Stimulated activated CD8-positive, alpha-beta memory T cell treated with anti-CD3 and anti-CD28 coated beads, Interleukin-15, amount 100 ng/mL, for 4 hours (primary cell): ENCODE measurements at regions not wholly inside any gene's neighbourhood (a gene's known extent, or its start where the extent isn't known, plus 50 kb on each side); places are given as distances from the start of the nearest gene placed in this dataset.

Source experiments
- DNase-seq, 2 donors: peaks; one replicate each; pipeline ENCODE4 v3.0.0-alpha.2; 2020; ENCODE audit warnings: low read depth in 2 of 2

DNA sequence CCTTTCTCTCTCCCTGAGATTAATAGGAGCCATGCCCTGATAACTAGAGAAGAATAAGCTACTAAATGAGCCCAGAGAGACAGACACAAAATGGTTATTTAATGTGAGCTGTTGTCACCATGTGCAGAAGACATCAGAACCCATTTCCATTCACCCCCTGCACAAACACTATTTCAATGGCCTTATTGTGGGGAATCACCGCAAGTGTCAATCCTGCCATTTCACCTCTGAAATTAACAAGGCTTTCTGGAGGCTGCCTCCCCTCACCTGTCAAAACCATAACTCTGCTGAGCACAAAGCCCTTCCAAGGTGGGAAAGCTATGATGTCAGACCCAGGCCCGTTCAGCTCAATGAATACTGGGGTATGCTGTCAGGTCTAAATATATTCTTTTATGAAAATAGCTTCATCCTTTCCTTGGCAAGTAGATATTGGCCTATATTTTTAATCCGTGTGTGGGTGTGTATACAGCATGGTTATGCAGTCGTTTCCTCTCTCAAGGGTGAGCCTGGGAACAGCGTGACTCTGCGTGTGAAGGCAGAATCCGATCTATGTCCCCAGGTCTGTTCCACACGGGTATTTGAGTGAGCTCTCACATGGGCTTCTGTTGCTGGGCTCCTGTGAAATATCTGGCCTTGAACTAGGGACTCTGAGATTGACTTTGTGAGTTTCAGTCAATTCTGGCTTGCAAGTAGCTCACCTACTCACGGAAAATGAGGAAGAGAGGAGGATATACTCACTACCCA is 266.3 kb downstream of the FBXW7 start:
- DNase-seq, result no peak

DNA sequence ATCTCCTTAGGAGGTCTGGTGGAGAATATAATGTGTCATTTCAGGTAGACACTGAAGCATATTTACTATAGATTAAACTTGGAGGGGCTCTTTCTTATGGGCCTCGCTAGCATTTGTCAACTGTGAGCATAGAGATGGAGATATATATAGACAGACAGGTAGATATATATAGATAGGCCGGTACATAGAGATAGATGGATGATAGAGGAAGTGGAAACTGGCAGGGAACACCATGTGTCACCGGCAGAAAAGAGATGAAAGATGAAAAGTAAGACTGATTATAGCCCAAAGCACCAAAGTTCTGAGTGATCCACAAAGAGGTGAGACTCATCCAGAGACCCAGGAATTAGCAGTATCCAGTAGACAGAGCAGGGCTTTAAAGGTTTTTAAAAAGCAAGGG is 268.1 kb downstream of the FBXW7 start:
- no peak for DNase-seq

DNA sequence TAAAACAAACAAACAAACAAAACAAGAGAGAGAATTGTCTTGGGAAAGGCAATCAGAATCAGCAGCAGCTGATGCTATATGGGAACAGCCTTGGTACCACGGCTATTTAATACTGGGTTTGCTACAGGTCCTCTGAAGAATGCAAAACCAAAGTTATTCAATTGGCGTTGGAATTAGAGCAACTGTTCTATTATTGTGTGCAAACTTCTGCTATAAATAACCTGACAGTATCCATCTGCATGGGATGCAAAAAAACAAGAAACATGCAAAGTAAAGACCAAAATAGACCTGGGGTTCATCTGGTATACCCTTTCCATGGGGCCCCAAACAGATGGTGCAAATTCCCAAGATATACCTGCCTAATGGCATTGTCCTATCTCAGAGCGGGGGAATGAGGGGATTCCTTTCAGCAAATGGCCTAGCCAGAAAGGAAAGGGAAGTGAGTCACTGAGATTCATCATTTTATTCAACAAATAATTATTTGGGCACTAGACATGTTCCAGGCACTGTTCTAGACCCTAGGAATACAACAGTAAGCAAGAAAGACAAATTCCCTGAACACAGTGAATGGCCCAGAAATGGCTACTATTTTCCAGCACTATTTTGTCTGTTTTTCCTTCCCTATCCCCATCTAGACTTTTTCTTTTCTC is 268.9 kb downstream of the FBXW7 start:
- no peak for DNase-seq

DNA sequence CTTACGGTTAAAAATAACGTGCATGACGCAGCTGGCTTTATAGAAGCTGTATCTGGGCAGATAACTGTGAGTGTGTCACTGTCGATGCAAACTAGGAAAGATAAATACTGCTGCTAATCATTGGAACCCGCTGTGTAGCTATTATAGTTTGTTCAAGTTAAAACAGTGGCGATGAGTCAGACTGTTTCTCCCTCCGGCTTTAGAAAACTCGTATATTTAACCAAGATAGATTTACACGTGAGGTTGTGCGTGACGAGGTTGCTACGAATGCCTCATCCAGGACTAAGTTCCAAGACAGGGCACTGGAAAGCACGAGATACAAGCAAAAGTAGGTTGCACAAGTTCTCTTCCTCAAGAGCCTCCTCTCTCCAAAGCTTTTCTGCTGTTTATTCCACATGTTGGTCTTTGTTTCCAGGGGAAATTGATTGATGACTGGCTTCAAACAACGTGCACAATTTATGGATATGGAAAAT is 270.7 kb downstream of the FBXW7 start:
- no peak for DNase-seq

DNA sequence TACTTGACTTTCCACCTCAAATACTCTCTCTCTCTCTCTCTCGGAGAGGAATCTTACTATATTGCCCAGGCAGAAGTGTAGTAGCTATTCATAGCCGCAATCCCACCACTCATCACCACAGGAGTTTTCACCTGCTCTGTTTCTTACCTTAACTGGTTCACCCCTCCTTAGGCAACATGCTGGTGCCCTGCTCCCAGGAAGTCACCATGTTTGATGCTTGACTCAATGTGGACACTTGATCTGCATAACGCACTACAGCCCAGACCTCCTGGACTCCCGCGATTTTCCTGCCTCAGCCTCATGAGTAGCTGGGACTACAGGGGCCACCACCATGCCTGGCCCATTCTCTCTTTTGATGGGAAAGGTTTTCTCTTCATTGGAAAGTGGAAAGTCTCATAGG is 271.8 kb downstream of the FBXW7 start:
- no peak for DNase-seq

DNA sequence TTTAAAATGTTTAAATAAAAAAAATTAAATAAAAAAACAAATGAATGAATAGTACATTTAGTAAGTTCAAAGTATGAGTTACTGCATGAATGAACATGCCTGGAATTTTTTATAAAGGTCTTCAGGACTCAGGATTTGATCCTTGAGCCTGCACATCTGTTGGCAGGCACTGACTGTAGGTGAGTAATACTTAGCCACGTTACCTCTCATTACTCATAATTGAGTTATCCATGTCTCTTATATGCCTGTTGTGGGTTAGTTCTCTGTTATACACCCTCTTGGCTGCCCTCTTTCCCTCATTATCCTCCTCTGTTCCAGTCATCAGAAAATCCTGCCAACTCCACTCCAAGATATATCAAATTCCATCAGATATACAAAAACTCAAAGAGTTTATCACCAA is 276.0 kb downstream of the FBXW7 start:
- no peak for DNase-seq

DNA sequence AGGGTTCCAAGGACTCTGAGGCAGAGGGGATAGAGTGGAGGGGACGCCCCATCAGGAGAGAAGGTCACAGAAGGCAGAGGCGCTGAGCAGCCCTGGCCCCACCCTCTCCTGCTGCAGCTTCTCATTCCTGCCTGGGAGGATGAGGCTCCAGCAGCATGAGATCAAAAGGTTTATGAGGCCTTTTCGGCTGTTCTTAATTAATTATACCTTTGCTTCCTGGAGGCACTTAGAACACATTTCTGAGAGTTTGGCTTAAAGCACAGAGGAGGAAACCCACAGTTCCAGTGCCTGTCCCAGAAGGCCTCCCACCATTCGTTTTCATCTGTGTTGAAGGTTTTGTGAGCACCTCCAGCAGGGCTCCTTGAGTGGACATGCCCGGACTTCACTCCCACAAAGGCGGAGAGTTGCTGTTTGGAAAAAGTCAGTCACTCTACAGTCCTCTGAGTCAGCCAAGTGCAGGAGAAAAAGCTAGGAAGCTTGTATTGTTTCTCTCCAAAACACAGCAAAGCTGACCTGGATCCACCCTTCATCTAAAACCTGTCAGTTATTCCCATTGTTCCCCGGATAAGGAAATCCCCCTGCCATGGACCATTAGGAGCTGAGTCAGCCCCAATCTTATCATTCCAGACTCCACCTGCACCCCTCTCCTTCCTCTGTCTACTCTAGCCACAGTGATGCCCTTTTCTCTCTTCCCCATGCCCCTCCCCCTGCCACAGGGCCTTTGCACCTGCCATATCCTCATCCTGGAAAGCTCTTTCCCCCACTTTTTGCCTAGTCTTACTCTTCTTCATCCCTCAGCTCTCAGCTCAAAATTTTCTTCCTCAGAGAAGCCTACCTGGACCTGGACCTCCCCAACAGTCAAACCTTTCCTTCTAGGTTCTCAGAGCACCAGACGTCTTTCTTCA is 276.8 kb downstream of the FBXW7 start:
- no peak for DNase-seq

DNA sequence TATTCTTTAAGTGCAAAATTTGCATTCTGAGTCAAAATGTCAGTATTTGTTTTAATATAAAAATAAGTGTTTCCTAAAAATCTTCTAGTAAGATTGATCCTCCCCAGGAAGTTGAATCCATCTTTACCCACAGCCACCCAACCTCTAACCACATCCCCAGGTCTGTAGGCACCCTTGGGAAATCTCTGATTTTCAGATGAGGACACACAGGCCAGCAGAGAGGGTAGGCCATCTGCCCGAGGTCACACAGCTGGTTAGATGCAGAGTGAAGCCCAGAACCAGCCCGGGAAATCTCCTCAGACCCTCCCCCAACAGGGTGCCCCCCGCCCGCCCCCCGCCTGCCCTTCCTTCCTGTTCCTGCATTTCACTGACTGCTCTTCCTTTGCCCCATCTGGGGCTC is 277.5 kb downstream of the FBXW7 start:
- DNase-seq, result no peak

DNA sequence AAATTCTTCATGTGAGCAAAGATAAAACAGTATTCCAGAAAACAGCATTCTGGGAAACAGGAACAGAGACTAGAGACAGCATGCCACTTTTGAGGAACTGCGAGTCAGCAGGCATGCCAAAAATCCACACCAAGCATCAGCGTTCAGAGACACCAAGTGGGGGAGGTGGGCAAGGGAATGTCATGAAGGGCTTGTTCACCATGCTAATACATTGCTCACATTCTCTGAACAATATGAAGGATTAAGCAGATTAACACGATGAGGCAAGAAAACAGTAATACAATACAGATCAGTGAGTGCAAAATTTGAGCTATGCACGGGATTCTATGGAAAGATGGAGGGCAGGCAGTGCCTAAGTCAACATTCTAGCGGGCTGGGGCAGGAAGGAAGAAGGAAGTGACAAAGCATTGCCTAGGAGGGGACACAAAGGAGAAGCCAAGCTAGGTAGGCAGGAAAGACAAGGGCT is 278.3 kb downstream of the FBXW7 start:
- DNase-seq, result no peak

DNA sequence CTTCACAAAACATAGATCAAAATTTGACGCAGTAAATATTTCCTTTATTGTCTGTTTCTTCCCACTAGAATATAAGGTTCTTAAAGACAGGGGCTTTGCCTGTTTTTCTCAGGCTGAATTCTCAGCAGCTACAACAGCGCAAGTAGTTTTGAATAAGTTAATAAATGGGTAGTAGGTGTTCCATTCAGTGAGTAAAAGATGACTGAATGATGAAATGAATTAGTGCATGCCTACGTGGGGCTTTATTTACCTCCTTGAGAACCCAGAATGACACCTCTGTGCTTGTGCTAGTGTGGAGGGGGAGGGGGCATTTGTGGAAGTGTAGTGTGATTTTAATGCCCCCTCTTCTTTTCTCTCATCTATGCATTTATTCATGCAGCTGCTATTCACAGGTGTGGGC is 278.9 kb downstream of the FBXW7 start:
- no peak for DNase-seq

DNA sequence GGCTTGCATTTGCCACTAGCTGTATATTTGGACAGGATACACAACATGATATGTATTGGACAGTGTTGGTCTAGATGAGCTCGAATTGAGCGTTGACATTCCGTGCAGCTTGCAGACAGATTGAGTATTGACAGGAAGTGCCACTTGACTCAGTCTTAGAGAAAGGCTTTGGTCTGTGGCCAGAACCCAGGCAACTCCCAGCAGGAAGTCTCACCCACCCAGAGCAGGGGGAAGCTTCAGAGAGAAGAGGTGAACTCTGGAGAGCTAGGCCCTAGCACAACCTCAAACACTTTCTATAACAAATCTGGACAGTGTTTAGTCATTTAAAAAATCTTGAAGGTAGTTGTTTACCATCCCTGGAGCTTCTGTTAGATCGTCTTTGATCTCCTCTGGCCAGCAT is 280.5 kb downstream of the FBXW7 start:
- DNase-seq, result peak in 1 of 2 donors; percentile 10

DNA sequence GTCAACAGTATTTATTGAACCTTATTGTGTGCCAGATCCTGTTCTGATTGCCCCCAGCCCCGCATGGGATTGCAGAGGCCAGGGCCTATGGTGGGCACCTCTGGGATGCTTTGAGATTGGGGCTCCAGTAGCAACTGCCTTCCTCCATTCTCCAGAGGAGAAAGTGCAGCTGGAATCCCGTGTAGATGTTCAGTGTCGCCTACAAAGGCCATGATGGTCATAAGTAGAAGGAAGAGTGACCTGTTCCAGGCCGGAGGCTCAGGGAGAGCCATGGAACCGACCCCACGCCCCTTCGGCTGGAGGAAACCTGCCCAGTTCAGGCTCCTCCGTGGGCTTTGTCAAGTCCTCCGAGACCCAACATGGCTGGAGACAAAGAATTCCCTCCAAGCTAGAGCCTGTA is 287.5 kb downstream of the FBXW7 start:
- DNase-seq, result no peak

DNA sequence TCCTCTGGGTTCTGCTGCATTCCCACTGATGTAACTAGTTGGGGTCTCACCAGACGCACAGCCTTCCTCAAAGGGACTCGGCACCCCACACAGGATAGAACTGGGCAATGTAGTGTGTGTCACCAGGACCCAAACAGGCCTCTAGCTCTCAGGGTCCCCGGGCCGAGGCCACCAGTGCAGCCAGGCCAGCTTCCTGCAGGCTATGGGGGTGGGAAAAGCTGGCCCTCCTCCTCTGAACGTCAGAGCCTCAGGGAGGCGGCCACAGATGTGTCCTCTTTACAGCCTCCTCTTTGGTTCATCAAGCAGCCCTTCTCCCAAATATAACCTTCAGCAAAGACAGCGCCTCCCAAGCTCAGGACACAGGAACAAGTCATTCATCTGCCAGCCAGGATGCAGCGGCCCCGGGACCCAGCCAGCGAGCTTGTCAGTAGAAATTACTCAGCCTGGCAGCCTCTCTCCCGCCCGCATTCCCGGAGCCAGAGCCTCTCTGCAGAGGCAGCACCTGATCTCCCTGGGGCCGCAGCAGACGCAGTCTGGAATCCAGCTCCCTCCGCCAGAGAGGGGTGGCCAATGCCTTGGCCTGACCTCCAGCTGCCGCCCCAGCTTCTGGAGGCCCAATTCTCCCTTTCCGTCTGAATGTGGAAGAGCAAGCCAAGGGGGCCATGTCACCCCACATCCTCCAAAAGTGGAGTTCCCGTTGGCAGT is 288.5 kb downstream of the FBXW7 start:
- no peak for DNase-seq

DNA sequence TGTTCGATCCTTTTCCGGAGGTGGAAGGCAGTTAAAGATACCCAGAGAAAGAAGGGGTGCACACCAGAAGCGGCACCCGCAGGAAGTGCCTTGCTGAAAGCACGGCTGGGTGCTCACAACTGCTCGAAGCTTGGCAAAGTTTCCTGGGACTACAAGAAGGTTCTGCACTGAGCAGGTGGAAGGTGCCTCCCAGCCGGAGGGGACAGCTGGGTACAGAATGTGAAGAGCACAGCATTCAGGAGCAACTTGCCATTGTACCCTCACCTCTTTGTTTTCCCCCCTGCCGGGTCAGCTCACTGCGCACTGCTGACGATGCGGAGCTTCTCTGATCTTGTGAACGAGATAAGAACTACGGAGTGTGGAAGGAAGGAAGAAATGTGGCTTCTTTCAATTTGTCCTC is 289.2 kb downstream of the FBXW7 start:
- no peak for DNase-seq

DNA sequence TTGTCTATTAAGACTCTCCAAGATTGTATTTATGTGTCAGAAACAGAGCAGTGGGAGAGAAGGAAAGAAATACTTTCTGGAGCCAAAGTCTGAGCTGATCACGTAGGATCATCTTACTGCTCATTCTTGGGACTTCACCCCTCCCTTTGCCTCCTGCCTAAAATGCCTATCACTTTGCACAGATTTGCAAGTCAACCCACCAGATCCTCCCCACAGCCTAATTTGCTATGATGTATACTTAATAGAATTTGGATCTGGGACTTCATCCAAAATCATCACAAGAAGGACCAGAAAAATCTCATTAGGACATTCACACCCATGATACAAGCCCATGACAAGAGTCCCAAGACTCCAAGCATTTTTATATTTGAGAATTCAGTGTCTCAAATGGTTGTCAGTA is 290.2 kb downstream of the FBXW7 start:
- no peak for DNase-seq

DNA sequence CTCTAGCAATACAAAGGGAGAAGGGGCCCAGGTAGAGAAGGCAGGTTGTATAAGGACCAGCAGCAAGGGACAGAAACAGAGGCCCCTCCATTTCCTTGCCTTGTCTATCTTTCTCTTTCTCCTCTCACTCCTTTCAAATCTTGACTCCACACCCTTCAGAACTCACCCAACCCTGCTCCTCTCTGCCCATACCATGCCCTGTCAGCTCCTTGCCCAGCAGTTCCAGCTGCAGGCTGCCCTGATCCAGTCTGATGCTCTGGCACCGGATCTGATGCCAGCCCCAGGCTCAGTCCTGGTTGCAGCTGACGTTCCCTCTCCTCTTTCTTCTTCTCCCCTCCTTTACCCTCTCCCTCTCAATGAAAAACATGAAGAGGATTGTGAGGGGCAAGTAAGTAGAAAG is 291.2 kb downstream of the FBXW7 start:
- DNase-seq, result no peak

DNA sequence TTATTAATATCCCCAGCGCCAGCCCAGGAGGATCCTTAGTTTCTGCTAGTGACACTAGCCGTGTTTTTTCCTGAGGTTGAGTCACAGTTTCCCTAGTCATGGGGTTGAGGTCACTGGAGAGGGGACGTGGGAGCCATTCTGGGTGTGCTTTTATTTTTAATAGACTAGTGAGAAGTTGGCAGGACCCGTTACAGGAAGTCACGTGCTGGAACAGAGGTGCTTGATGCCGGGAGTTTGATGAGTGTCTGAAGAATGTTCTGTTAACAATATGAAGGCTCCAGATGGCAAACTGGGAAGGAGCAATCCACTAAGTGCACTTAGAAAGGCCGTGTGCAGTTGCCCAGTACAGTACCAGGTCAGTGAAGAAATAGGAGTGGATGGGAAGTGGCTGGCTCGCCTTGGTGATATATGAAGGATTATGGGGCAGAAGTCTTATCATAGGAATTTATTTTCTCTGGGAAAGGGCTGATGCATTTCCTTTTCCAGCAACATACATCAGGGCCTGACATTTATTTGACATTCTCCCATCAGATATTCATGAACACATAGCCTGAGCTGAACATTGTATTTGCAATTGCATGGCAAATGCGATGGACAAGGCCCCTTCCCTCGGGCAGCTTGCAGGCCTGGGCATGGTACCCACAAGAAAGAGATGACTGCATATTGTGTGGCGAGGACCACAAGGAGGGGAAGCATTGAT is 291.8 kb downstream of the FBXW7 start:
- no peak for DNase-seq

DNA sequence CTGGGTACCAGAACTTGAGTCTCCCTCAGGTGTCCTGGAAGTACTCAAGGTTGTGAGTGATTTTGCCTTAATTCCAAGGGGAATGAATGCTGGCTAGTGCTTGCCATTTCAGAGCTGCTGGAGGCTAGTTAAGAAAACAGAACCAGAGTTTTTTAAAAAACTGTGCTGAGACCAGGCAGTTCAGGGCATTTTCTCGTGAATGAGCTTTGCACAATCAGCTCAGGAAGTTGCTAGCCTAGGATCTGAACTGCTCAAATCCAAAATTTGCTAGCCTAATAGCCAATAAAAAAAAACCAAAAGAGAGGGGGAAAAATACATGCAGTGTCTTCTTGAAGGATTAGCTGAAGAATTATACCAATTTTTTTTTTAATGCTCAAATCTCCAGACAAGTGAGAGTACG is 292.7 kb downstream of the FBXW7 start:
- no peak for DNase-seq

DNA sequence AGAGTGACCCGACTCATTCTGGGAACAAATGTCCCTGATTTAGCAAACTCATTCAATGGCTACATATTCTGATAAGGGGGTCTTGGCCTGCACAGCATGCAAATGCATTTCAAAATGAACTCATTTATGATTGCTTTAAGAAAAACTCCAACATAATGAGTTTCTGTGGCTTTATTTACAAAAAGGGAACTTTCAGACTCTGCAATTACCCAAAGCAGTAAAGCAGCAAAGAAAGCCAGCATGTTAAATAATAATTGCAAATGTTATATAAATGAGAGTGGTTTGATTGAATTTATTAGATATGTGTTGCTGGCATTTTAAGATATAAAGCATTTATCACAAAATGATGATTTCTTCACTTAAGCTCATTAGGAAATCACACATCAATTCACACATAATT is 295.7 kb downstream of the FBXW7 start:
- no peak for DNase-seq

DNA sequence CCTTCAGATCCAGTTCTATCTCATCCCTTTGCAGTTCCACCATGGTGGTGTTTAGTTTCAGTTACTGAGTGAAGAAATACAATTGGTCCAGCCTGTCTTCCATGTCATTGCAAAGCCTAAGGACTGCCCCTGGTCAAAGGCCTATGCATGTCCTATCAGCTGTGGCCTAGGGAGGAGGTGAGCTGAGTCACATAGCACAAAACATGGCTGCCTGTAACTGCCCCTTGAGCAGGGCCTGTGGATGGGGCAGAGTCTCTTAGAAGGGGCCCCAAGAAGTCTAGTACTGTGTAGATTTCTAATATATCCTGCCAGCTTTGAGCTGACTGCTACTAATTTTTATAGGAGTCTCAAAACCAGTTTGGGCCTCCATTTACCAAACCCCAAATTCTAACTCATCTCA is 296.7 kb downstream of the FBXW7 start:
- no peak for DNase-seq

DNA sequence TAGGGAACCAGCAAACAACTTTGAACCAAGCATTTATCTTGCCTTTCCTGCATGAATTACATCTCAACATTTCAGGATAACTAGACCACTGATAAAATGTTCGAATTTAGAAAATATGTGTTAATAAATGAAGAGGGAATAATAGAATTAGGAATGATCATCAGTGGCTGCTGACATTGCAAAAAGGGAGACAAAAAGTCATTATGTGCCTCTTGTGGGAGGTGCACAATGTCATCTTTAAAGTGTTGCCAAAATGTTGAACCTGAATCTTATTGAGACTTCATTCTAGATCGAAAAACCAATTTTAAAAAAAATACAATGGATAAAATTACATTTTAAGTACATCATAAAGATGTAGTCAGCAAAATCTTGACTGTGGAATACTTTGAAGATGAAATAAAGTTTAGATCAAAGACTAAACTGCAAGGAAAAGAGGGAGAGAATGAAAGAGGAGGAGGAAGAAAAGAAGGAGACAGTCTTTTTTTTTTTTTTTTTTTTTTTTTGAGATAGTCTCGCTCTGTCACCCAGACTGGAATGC is 299.3 kb downstream of the FBXW7 start:
- DNase-seq, result no peak
